Neural crest cell (in vitro differentiated cells): ENCODE measurements at regions not wholly inside any gene's neighbourhood (a gene's known extent, or its start where the extent isn't known, plus 50 kb on each side); places are given as distances from the start of the nearest gene placed in this dataset.
"Not testable (repeated sequence)": the region's sequence is repeated elsewhere in the genome, so short reads cannot be mapped to it uniquely, and the experiment has no call there.

Experiments used
- DNase-seq: peaks from one replicate; pipeline ENCODE4 v3.0.0; 2021; ENCODE audit warnings: low read depth, mixed read lengths, low spot score
- H3K27ac Mint-ChIP-seq: one replicate; pipeline ENCODE4 v1.8.0; 2021; ENCODE audit warnings: mild to moderate bottlenecking, mixed read lengths; ENCODE audit not compliant: unreplicated experiment
- H3K27me3 Mint-ChIP-seq: 2 replicates; pipeline ENCODE4 v1.8.0; 2021; ENCODE audit warnings: low read depth, mild to moderate bottlenecking, mixed read lengths
- H3K36me3 Mint-ChIP-seq: 2 replicates; pipeline ENCODE4 v1.8.0; 2021; ENCODE audit warnings: low read depth, mild to moderate bottlenecking, mixed read lengths
- H3K4me1 Mint-ChIP-seq: 2 replicates; pipeline ENCODE4 v1.8.0; 2021; ENCODE audit warnings: mixed read lengths
- H3K4me3 Mint-ChIP-seq: one replicate; pipeline ENCODE4 v1.8.0; 2021; ENCODE audit warnings: mild to moderate bottlenecking, mixed read lengths
- H3K9me3 Mint-ChIP-seq: 2 replicates; pipeline ENCODE4 v1.8.0; 2021; ENCODE audit warnings: mixed read lengths
- TF ChIP-seq, protein P1 (sequence below): fragments of 200-600 bp; sonication (generic); conservative IDR thresholded peaks from 2 replicates; pipeline ENCODE4 v1.5.0; 2021; ENCODE audit warnings: antibody characterized with exemption, mild to moderate bottlenecking

DNA sequence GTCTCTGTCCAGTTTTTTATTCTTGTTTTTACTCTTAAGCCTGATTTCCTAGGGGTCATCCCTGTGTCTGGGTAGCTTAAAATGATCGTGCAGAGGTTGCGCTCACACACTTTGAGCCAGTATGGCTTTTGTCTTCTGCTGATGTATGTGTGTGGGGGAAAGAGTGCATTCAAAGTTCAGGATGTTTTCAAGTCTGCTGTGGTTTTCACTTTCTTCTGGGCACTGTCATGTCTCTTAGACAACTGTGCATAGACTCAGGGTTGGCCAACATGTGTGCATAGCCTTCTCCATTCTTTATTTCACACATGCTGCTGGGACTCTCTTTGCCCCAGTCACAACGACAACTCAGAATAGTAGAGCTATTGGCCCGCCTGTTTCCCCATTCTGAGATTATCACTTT lies 139.1 kb downstream of the WNT7A start:
- Mint-ChIP-seq H3K4me3 (no peak overlapping the region), H3K36me3 (peaks cover 12% of the 10 kb centered on the region), H3K9me3 (peaks cover 18% of the 10 kb centered on the region), H3K27me3 (peaks cover 24% of the 10 kb centered on the region), H3K4me1 (no peaks in the 10 kb centered on the region), H3K27ac (no peak overlapping the region)
- TF ChIP-seq, protein P1, sequence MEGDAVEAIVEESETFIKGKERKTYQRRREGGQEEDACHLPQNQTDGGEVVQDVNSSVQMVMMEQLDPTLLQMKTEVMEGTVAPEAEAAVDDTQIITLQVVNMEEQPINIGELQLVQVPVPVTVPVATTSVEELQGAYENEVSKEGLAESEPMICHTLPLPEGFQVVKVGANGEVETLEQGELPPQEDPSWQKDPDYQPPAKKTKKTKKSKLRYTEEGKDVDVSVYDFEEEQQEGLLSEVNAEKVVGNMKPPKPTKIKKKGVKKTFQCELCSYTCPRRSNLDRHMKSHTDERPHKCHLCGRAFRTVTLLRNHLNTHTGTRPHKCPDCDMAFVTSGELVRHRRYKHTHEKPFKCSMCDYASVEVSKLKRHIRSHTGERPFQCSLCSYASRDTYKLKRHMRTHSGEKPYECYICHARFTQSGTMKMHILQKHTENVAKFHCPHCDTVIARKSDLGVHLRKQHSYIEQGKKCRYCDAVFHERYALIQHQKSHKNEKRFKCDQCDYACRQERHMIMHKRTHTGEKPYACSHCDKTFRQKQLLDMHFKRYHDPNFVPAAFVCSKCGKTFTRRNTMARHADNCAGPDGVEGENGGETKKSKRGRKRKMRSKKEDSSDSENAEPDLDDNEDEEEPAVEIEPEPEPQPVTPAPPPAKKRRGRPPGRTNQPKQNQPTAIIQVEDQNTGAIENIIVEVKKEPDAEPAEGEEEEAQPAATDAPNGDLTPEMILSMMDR = no peak
- no peak for DNase-seq

DNA sequence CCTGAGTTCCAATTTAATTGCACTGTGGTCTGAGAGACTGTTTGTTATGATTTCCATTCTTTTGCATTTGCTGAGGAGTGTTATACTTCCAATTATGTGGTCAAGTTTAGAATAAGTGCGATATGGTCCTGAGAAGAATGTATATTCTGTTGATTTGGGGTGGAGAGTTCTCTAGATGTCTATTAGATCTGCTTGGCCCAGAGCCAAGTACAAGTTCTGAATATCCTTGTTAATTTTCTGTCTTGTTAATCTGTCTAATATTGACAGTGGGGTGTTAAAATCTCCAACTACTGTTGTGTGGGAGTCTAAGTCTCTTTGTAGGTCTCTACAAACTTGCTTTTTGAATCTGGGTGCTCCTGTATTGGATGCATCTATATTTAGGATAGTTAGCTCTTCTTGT lies 146.1 kb downstream of the WNT7A start:
- DNase-seq, H3K4me3 Mint-ChIP-seq, H3K4me1 Mint-ChIP-seq, H3K27ac Mint-ChIP-seq: not testable (repeated sequence)
- peaks cover 12% of the 10 kb centered on the region for H3K36me3 Mint-ChIP-seq
- H3K27me3 Mint-ChIP-seq = peaks cover 24% of the 10 kb centered on the region
- H3K9me3 Mint-ChIP-seq = peaks cover 27% of the 10 kb centered on the region

DNA sequence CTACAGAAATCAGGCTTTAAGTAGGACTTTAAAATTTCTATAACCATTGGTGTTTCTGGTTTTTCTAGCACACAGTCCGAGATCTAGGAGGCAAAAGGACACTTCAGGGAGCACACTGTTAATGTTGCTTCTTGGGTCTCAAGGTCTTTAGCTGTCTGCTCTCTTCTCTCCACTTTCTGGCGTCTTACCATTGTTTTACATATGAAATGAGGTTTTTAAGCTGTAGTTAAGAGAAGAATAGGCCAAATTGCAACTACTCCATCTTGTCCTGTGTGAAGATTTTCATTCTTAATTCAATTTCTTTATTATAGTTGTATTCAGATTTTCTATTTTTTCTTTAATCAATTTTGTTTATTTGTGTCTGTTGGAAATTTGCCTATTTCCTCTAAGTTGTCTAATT lies 151.4 kb downstream of the WNT7A start:
- Mint-ChIP-seq H3K4me3 (no peak overlapping the region), H3K4me1 (no peaks in the 10 kb centered on the region), H3K27ac (no peak overlapping the region), H3K9me3 (peaks cover 18% of the 10 kb centered on the region), H3K27me3 (peaks cover 14% of the 10 kb centered on the region), H3K36me3 (peaks cover 4% of the 10 kb centered on the region)
- DNase-seq = no peak
- TF ChIP-seq, protein P1 = no peak

DNA sequence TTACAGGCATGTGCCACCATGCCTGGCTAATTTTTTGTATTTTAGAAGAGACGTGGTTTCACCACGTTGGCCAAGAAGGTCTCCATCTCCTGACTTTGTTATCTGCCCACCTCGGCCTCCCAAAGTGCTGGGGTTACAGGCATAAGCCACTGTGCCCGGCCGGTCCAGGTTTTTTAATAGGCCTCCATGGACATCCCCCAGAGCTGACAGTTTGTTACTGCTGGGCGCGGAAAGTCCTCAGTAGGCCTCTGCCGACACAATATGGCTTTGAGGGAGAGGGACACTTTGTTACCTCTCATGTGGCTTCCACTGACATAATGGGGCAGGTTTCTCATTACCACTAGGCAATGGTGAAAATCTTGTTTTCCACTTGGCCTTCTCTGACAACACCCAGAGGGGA lies 152.0 kb downstream of the WNT7A start:
- H3K27ac Mint-ChIP-seq = no peak overlapping the region
- peaks cover 10% of the 10 kb centered on the region for H3K27me3 Mint-ChIP-seq
- H3K4me1 Mint-ChIP-seq = no peaks in the 10 kb centered on the region
- peaks cover 4% of the 10 kb centered on the region for H3K36me3 Mint-ChIP-seq
- no peak for DNase-seq
- H3K9me3 Mint-ChIP-seq = peaks cover 21% of the 10 kb centered on the region
- no peak overlapping the region for H3K4me3 Mint-ChIP-seq
- TF ChIP-seq, protein P1 = no peak

DNA sequence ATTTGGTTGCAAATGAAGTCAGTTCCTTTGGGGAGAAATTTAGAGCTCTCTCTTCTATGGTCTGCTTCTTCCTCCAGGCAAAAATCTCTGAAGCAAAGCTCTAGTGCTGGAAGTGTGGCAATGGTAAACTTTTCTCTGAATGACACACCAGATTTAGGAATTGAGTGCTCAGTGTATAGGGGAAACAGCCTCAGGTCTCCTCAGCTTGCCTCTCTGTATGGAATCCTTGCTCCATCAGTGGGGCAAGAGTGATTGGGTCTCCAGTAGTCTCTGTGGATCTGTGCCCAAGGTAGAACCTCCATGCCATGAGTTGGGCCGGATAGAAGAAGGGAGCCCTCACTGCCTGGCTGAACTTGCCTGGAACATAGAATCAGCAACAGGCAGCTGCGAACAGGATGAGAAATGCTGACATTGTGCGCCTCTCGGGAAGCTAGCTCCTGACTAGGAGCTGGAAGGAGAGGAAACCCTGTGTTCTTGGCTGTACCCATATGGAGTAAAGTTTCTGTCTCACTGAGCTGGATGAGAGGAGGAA lies 156.1 kb downstream of the WNT7A start:
- H3K36me3 Mint-ChIP-seq = no peaks in the 10 kb centered on the region
- H3K4me3 Mint-ChIP-seq = no peak overlapping the region
- TF ChIP-seq, protein P1 = no peak
- H3K27ac Mint-ChIP-seq = no peak overlapping the region
- H3K27me3 Mint-ChIP-seq = peaks cover 5% of the 10 kb centered on the region
- H3K9me3 Mint-ChIP-seq = peaks cover 15% of the 10 kb centered on the region
- H3K4me1 Mint-ChIP-seq = no peaks in the 10 kb centered on the region
- no peak for DNase-seq

DNA sequence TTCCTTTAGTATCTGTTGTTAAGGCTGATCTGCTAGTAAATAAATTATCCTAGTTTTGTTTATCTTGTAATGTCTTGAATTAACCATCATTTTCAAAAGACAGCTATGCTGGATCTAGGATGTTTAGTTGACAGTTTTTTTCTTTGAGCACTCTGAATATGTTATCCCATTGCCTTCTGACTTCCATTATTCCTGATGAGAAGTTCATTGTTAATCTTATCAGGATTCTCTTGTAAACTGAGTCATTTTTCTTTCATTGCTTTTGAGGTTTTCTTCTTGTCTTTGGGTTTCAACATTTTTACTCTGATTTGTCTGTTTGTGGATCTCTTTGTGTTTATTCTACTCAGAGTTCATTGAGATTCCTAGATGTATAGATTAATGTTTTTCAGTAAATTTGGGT lies 157.7 kb downstream of the WNT7A start:
- Mint-ChIP-seq H3K4me3 (no peak overlapping the region), H3K27me3 (peaks cover 5% of the 10 kb centered on the region), H3K27ac (no peak overlapping the region), H3K36me3 (no peaks in the 10 kb centered on the region), H3K4me1 (no peaks in the 10 kb centered on the region), H3K9me3 (peaks cover 15% of the 10 kb centered on the region)
- DNase-seq = no peak
- TF ChIP-seq, protein P1 = no peak
